ENCODE measurements at regions not wholly inside any gene's neighbourhood (a gene's known extent, or its start where the extent isn't known, plus 50 kb on each side); places are given as distances from the start of the nearest gene placed in this dataset.

GRCh38 chr2:13986119-13986720 is 646.3 kb upstream of the LRATD1 start (continued):
- TF ChIP-seq, protein P1, sequence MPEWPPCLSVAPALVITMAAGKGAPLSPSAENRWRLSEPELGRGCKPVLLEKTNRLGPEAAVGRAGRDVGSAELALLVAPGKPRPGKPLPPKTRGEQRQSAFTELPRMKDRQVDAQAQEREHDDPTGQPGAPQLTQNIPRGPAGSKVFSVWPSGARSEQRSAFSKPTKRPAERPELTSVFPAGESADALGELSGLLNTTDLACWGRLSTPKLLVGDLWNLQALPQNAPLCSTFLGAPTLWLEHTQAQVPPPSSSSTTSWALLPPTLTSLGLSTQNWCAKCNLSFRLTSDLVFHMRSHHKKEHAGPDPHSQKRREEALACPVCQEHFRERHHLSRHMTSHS (tag by site-specific recombination; IDR thresholded peaks at IDR 0.05): no peak
- TF ChIP-seq ZNF223 (tag by site-specific recombination; IDR thresholded peaks at IDR 0.05): no peak
- no peak for TF ChIP-seq PBX3 (CRISPR knock-in tag; IDR thresholded peaks at IDR 0.05)
- no peak for TF ChIP-seq ZNF792 (tag by site-specific recombination; IDR thresholded peaks at IDR 0.05)

DNA sequence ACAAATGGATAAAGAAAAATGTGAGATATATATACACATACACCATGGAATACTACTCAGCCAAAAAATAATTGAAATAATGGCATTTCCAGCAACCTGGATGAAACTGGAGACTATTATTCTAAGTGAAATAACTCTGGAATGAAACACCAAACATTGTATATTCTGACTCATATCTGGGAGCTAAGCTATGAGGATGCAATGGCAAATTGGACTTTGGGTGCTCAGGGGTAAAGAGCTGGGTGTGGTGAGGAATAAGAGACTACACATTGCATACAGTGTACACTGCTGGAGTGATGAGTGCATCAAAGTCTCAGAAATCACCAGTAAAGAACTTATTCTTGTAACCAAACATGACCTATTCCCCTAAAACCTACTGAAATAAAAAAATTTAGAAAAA is 636.0 kb upstream of the LRATD1 start:
- Histone ChIP-seq H3K4me1 (ENCODE audit: control insufficient read depth, insufficient read depth, low read length) (no peaks in the 10 kb centered on the region), H3K36me3 (ENCODE audit: control insufficient read depth in 2 of 2, insufficient read depth in 1 of 2, low read length in 2 of 2) (no peaks in the 10 kb centered on the region), H3K27ac (ENCODE audit: extremely low read depth, low read depth, low read length) (no peak overlapping the region), H3K9me3 (ENCODE audit: control insufficient read depth, insufficient read depth, low read depth, low read length) (no peaks in the 10 kb centered on the region), H3K4me3 (ENCODE audit: low read depth, low read length) (no peak overlapping the region)
- ChIA-PET POLR2A (no interaction called here), CTCF (no interaction called here)
- TF ChIP-seq HOXA7 (CRISPR knock-in tag; IDR thresholded peaks at IDR 0.05; ENCODE audit: borderline replicate concordance) (no peak), SALL2 (tag by site-specific recombination; IDR thresholded peaks at IDR 0.05; ENCODE audit: borderline replicate concordance) (no peak), ZNF202 (tag by site-specific recombination; IDR thresholded peaks at IDR 0.05; ENCODE audit: borderline replicate concordance) (no peak), ZNF155 (tag by site-specific recombination; IDR thresholded peaks at IDR 0.05) (no peak), ZNF777 (tag by site-specific recombination; IDR thresholded peaks at IDR 0.05; ENCODE audit: borderline replicate concordance) (no peak)

- H3K27ac ChIP-seq (ENCODE audit: extremely low read depth, low read depth, low read length): no peak overlapping the region
- H3K4me1 ChIP-seq (ENCODE audit: control insufficient read depth, insufficient read depth, low read length): no peaks in the 10 kb centered on the region
- POLR2A ChIA-PET: no interaction called here
- H3K36me3 ChIP-seq (ENCODE audit: control insufficient read depth in 2 of 2, insufficient read depth in 1 of 2, low read length in 2 of 2): no peaks in the 10 kb centered on the region
- TF ChIP-seq ZNF214 (tag by site-specific recombination; IDR thresholded peaks at IDR 0.05; ENCODE audit: borderline replicate concordance) (no peak), ZNF555 (tag by site-specific recombination; conservative IDR thresholded peaks at IDR 0.05) (no peak)
- CTCF ChIA-PET: no interaction called here
- H3K4me3 ChIP-seq (ENCODE audit: low read depth, low read length): no peak overlapping the region
- no peaks in the 10 kb centered on the region for H3K9me3 ChIP-seq (ENCODE audit: control insufficient read depth, insufficient read depth, low read depth, low read length)
Measured at GRCh38 chr2:14011190-14011589, 621.3 kb upstream of the LRATD1 start.

DNA sequence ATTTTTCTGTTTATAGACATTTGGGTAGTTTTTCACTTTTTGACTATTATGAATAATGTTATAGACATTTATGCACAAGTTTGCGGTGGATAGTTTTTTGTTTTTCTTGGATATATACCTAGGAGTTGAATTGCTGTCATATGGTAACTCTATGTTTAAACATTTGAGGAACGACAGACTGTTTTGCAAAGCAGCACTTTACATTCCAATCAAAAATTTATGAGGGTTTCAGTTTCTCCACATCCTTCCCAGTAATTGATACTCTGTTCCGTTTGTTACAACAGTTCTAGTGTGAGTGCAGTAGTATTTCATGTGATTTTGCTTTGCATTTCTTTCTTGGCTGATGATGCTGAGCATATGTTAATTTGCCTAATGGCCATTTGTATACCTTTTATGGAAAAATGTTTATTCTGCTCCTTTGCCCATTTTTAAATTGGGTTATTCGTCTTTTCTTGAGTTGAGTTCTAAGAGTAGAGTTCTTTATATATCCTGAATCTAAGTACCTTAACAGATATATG is 617.3 kb upstream of the LRATD1 start:
- CTCF ChIA-PET: no interaction called here
- no peak overlapping the region for H3K27ac ChIP-seq (ENCODE audit: extremely low read depth, low read depth, low read length)
- no peaks in the 10 kb centered on the region for H3K36me3 ChIP-seq (ENCODE audit: control insufficient read depth in 2 of 2, insufficient read depth in 1 of 2, low read length in 2 of 2)
- POLR2A ChIA-PET: no interaction called here
- TF ChIP-seq ZNF777 (tag by site-specific recombination; IDR thresholded peaks at IDR 0.05; ENCODE audit: borderline replicate concordance) (no peak), ZNF394 (tag by site-specific recombination; IDR thresholded peaks at IDR 0.05; ENCODE audit: borderline replicate concordance) (no peak), YY1 (tag by site-specific recombination; IDR thresholded peaks at IDR 0.05) (no peak), MYNN (tag by site-specific recombination; IDR thresholded peaks at IDR 0.05; ENCODE audit: borderline replicate concordance) (no peak), GLIS2 (tag by site-specific recombination; IDR thresholded peaks at IDR 0.05) (no peak)
- H3K4me3 ChIP-seq (ENCODE audit: low read depth, low read length): no peak overlapping the region
- no peaks in the 10 kb centered on the region for H3K9me3 ChIP-seq (ENCODE audit: control insufficient read depth, insufficient read depth, low read depth, low read length)
- no peaks in the 10 kb centered on the region for H3K4me1 ChIP-seq (ENCODE audit: control insufficient read depth, insufficient read depth, low read length)
